HG03342 (cell line): ENCODE measurements at regions not wholly inside any gene's neighbourhood (a gene's known extent, or its start where the extent isn't known, plus 50 kb on each side); places are given as distances from the start of the nearest gene placed in this dataset.

Experiments used
- ATAC-seq: cut with Tn5 transposase; IDR thresholded peaks from one replicate; pipeline ENCODE4 v1.9.1; 2021; ENCODE audit warnings: mild to moderate bottlenecking, moderate library complexity; ENCODE audit not compliant: unreplicated experiment

DNA sequence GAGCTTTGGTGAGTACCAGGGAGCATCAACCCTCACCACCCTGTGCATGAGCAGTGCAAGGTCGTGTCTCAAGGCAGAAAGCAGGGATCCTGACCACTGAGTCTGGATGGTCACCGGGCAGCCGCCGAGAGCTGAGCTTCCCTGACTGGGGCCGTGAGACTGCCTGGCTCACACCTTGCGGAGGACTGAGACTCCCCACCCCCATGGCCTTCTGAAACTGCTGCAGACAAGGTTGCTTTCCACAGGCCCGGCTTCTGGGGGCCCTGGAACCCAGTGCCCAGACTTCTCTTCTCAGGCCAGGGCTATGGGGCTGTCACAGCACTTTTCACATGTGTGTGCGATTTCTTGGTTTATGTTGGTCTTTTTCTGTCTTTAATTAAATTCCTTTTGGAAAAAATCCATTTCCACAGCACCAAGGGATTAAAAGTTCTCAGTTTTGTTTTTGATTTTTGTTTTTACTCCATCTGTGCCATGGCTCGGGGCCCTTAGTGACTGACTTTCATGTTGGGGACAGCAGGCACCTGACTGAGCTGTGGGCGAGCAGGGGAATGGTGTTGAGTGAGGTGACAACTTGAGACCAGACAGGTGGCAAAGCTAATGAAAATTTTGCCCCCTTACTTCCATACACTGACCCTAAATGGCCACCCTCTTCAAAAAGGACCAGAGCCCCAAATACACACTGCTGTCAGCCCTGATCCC lies 297.9 kb downstream of the CYP26B1 start:
- no peak for ATAC-seq

DNA sequence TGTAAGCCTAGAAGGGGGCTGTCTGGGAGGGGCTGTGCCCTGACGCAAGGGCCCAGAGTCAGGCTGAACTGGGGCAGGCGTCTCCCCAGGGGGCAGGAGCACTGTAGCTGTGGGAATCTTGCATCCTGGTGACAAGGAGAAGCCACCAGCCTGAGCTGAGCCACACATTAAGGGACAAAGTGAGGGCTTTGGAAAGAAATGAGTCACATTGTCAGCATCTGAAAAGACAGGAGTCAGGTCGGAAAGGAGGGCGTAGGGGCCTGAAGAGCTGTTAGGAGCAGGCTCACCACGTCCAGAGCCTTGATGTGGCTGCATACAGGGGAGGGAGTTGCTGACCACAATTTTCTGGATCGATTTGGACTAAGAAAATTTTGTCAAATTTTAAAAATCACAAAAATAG lies 298.6 kb downstream of the CYP26B1 start:
- no peak for ATAC-seq

- no peak for ATAC-seq
Observed at GRCh38 chr2:71846669-71847291, 300.9 kb downstream of the CYP26B1 start.

DNA sequence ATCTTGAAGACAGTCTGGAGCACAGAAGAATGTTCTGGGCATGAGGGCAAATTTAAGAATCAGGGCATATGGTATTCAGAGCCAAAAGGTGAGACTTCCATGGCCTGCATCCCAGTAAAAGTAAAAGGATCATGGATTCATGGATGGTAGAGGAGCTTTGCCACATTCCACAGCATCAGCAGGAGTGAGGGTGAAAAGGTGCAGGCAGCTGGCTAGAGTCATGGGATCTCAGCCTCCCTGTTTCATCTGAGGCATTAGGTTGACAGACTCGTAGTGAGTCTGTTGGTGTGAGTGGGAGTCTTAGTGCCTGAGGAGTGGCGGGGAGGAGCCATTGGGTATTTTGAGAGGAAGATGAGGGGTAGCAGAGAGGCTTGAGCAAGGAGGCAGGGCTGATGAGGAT lies 301.6 kb downstream of the CYP26B1 start:
- no peak for ATAC-seq

DNA sequence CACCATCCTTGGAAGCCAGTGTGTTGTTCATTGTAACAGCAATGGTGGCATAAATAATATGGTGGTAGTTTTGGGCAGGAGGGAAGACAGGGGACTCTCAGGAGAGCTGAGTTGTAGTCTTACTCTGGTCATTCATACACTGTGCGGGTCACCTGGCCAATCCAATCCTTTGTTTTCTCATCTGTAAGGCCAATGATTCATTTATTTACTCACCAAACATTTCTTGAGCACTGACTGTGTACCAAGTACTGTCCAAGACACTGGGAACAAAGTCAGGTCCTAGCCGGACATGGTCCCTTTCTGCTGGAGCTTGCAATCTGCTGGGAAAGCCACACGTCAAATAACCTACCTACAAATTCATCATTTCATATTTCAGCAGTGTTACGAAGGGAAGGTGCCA lies 302.7 kb downstream of the CYP26B1 start:
- no peak for ATAC-seq

DNA sequence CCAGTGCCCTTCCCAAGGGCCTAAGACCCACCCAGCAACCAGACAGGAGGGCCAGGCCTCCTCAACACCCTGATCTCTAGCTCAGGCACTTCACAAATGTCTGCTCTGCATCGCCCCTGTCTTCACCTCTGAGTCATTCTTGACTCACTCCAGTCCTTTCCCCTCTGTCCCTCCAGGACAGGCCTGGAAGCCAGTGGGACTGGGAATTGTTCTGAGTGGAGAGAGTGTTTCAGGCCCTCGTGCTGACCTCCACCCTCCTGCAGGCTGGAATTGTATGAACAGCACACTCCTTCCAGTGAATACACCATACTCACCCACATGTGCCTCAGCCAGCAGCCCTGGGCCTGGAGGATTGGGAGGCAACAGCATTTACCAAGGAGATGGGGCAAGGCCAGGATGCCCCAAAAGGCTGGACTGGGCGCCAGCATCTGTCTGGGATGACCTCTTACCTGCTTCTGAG lies 304.2 kb downstream of the CYP26B1 start:
- no peak for ATAC-seq

- ATAC-seq: no peak
Observed at GRCh38 chr2:71842744-71843143, 304.9 kb downstream of the CYP26B1 start.

GRCh38 chr2:71839826-71840225 lies 307.8 kb downstream of the CYP26B1 start:
- no peak for ATAC-seq

- ATAC-seq: no peak
Observed at GRCh38 chr2:71834796-71835195, 312.9 kb downstream of the CYP26B1 start.

GRCh38 chr2:71833855-71834560 lies 313.7 kb downstream of the CYP26B1 start:
- ATAC-seq: no peak

GRCh38 chr2:71833272-71833671 lies 314.4 kb downstream of the CYP26B1 start:
- no peak for ATAC-seq

DNA sequence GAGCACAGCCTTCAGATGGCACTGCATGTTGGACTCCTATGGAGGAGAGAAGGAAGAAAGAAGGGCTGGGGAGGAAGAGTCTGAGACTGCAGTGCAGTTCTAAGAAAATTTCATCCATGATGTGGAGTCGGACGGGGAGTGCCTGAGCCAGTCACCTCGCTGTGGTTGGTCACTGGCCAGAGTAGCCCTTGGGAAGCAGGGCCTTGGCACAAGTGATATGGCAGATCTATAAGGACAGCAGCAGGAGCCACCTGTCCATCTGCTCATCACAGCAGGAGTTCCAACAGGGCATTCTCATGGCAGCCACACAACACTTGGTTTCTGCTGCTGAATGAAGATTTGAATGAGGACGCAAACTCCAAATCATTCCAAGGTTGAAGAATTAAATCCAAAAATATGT lies 314.8 kb downstream of the CYP26B1 start:
- ATAC-seq: no peak

DNA sequence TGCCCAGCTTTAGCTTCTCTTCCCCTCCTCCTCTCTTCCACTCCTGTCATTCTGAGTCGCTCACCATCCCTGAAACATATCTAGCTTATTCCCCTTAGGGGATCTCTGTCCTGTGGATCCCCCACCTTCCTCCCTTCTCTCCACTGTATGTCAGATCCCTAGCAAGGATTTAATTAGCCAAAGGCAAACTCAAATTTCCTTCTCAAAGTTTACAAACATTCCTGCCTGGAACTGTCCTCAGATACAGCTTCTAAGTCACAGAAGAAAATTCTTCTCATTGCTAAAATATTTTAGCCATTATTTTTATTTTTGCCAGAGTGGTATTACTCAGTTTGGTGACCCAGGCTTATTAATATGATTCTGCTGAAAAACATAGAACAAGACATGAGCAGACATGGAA lies 315.3 kb downstream of the CYP26B1 start:
- ATAC-seq: no peak

DNA sequence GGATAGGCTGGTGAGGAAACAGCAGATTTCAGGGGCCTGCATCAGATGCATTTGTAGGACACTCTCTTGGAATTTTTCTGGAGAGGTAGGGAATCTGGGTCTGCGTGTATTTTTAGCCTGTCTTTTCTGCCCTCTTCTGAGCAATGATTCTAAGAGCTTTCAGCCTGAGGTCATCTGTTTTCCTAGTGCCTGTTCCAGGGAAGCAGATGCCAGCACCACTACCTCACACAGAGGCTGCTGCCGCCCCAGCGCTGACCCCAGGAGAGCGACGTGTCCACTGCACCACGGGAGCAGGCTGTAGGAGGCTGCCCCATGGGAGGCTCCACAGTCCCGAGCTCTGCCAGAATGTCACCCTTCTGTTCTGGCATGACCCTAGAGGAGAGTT lies 316.5 kb downstream of the CYP26B1 start:
- no peak for ATAC-seq

DNA sequence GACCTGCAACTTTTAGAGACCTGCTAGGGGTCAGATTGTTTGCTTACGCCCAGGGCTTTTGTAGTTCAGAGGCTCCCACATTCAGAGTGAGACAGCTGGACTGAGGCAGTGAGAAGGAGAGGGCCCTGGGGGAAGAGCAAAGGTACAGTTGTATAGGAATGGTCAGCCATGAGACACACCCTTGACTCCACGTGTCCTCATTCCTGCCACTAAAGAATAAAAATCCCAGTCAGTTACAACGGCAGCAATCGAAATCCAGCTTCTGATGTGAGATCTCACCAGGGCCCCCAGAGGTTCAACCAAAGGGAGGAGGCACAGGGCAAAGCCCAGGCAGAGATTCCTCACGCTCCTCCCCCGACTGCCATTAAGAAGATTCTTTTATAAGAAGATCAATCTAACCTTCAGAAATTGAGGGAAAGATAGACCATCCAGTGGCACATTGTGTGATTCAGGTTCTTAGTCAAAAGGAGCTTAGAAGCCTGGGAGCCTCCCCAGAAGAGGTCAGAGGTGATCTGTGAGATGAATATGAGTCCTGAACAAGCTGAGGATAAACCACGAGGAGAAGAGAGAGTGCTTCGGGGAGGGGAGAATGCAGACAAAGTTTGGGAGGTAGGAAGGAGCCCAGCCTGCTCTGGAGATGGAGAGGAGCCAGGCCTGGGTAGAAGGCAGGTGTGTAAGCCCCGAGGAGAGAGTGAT lies 317.0 kb downstream of the CYP26B1 start:
- no peak for ATAC-seq

DNA sequence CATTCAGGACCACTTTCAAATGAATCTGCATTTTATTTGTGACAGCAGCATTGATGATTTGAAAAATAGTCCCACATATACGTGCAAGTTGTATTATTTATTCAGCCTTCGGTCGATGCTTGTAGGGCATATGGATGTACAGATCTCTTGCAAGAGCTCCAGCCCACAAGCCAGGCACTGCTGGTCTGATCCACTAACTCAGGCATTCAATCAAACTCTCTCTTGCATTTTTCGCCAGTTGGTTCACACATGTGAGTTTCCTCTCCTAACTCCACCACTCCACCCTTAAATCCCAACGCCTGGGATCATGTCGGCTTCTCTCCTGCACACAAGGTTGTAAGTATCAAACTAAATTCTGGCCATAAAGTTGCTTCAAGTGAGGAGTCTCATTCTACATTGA lies 318.7 kb downstream of the CYP26B1 start:
- ATAC-seq: no peak

DNA sequence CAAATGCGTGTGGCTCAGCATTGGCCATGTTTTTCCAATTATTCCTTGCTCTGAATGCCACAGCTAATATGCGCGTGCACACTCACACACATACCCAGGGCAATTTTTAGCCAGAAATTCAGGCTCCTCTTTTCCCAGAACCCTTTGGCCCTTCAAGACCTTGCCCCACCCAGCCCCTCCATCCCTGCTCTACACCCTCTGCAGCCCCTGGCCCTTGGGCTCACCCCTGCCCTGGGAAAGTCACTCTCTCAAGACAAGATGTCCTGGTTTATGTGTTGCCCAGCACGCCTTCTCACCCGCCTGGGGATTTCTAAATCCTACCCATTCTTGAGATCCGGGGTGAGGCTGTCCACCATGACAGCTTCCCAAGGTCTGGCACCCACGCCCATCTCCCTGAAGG lies 319.7 kb downstream of the CYP26B1 start:
- no peak for ATAC-seq

GRCh38 chr2:71827524-71827901 lies 320.1 kb downstream of the CYP26B1 start:
- no peak for ATAC-seq

- ATAC-seq: no peak
Observed at GRCh38 chr2:71826826-71827523, 320.7 kb downstream of the CYP26B1 start.

DNA sequence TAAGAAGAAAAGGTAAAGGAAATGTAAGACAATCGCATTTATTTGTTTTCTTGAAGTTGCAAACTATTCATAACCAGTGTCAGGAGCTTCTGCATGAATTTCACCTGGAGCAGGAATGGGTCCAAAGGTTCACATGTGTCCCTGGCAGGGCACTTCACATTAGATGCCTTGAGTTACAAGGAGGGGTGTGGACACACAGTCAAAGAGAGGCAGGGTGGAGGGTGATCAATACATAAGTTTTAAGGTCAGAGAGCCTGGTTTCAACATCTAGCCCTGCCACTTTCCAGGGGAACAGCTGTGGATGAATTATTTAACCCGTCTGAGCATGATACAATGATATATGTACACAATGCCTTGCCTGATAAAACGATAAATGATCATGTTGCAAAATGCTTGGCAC lies 321.4 kb downstream of the CYP26B1 start:
- no peak for ATAC-seq

- ATAC-seq: no peak
Observed at GRCh38 chr2:71824436-71824835, 323.2 kb downstream of the CYP26B1 start.
